Activated naive CD4-positive, alpha-beta T cell (primary cell): ENCODE measurements at regions not wholly inside any gene's neighbourhood (a gene's known extent, or its start where the extent isn't known, plus 50 kb on each side); places are given as distances from the start of the nearest gene placed in this dataset.
A peak's percentile ranks its signal among the peaks of the same experiment; 100 is the strongest.

Experiments used
- DNase-seq, 4 experiments: peaks; one replicate each; lab custom pipeline; 2025; lab: John Stamatoyannopoulos, UW

DNA sequence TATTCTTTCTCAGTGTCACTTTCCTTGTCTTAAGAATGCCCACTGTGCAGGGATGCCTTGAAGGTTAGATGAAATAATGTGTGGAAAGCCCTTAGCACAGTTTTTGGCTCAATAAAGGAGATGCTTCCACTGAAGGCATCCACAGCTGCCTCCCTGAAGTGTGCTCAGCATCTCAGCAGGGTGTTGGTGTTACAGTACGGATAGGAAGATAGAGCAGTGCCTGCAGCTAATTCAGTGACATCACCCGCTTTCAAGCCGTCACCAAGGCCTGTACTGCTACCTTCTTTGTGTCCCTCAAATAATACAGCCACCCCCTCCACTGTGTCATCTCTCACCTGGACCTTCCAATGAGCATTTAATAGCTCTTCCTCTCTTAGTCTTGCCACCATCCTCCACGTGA is 59.0 kb downstream of the NDUFS5 start:
- no peak for DNase-seq

DNA sequence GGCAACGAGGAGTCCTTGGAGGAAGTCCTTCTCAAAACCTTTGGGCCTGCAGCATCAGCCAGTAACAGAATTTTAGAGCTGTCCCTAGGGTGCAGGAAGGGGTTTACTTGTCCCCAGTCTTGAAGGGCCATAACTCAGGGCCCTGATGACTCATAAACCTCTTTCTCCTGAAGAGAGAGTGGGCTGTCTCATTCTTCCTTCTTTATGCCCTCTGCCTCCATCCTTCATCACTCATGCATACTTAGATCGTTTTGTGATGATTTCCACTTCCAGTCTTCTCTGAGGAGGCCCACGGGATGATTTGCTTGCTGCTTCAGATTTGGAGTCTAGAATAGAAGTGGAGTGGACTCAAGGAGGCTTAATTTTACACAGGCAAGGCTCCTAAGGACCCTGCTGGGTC is 60.2 kb downstream of the NDUFS5 start:
- DNase-seq = no peak

DNA sequence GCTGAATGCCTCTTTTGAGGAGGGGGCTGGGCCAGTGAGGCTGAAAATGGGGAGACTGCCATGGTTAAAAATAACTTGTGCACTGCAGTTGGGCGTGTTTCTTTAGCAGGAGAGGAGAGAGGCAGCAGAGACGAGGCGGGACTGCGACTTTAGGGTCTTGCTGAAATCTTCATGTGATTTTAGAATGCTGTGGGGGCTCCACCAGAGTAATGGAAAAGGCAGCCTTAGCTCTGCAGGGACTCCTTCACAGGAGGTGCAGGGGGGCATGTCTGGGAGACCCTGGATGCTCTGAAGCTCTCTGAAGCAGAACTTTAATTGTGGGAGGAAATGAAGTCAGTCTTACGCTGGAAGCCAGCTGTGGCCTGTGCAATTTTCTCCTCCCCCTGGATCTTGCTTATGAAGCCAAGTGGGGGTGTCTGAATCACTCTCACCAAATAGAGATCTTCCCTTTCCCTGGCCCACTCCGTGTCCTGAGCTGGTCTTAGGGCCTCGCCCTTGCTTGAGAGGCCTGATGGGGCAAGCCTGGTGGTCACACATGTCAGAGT is 60.8 kb downstream of the NDUFS5 start:
- DNase-seq = no peak

DNA sequence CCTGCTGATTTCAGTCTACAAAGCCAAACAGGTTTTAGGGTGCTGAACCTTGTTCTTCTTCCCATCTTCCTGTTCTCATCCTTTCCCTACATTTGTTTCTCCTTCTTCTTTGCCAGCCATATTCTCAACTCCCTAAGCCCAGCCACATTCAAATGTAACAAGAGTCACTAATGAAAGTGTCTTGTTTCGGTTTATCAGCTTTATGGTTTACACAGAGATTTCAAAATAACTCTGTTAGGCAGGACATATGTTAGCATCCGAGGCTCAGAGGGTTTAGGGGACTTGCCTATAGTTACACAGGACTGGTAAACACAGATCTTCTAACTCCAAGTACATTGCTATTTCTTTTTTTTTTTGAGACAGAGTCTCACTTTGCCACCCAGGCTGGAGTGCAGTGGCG is 61.3 kb downstream of the NDUFS5 start:
- DNase-seq = no peak

DNA sequence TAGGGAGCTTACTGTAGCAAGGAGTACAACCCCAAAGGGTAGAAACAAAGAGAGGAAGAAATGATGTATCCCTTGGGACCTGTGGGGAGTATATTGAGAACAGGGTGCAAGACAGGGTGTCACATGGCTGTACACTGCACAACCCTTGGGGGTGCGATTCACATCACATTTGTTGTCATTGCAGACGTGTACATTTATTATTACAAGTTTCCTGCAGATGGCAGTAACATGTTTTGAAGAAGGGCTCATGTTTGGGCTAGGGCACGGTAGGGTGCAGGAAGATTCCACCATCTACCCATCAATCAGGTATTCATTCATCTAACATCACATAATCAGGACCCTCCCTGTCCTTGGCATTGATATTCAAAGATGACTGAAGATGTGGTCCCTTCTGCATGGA is 62.5 kb downstream of the NDUFS5 start:
- DNase-seq = no peak

DNA sequence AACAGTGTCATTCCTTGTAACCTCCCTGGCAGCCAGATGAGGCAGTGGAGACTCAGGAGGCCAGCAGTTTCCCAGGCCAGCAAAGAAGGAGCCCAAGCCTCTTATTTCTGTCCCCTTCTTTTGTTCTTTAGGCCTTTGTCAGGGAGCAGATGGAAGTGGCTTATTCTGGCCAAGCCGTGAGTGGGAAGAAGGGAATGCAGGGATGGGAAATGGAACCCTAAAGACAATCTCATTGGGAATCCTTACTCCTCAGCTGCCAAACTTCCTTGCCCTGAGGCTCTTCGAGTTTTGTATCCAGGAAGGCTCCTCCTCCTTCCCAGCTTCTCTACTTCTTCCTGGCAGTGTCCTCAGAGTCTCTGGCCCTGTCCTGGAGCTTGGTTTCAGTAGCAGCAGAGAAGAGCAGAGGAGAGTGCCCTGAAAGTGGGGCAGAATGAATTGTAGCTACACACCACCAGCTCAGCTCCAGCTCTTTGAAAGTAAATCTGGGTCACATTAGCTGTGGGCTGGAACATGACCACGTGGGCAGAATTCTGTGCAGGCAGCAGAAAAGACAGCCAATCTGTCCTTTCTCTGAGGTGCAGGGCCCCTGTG is 63.9 kb downstream of the NDUFS5 start:
- no peak for DNase-seq

DNA sequence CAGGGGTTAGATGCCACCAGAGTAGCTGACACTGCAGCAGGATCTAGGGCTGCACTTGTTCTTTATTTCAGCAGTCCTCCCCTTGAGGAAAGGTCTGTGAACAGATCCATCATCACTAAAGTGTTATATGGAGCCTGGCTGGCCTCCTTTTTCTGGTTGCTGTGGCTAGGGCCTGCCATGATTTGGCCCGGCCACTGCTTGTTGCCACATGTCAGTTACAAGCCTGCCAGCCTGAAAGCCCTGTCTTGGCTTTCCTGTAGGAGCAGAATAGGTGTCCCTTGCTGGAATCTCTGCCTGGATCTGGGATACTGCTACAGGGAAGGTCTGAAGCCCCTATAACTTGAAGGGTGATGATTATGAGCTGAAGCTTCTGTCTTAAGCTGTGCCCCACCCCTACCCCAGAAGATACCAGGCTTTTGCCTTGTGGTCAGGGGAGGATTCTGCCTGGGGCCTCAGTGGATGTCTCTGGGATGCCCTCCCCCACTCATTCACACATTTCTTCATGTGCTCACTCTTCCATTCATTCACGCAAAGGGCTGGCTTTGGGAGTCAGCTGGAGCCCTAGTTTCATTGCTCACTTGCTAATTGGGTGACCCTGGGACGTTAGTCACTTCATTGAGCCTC is 64.7 kb downstream of the NDUFS5 start:
- no peak for DNase-seq

DNA sequence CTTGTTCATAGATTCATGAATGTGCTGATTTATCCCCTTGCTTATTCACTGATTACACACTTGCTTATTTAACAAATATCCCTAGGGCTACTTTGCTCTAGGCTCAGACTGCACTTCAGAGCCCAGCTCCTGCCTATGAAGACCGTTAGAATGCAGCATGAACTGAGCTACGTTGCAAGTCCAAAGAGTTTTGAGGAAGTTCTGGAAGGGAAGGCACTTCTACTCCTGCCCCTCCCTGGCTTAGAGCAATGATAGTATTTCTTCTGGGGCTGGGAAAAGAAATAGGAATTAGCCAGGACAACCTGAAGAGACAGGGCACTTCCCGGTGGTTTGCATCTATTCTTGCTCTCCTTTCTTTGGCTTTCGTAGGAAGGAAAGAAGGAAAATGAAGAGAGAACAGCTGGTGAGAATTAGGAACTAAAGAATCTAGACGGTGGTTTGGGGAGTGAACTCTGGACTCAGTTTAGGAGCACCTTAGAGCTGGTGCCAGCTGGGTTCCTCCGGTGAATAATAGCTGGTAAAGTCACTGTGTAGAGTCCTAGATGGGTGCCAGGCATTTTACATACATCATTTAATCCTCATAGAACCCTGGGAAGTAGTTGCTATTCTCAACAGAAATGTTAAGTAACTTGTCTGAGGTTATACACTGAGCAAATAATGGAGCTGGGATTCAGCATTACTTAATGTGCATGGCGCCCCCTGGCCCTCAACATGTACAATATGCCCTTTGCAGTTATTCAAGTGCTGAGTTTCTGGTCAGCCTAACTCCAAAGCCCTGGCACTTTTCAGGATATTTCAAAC is 65.9 kb downstream of the NDUFS5 start:
- peak in 2 of 4 experiments; percentile 29 to 49 for DNase-seq

DNA sequence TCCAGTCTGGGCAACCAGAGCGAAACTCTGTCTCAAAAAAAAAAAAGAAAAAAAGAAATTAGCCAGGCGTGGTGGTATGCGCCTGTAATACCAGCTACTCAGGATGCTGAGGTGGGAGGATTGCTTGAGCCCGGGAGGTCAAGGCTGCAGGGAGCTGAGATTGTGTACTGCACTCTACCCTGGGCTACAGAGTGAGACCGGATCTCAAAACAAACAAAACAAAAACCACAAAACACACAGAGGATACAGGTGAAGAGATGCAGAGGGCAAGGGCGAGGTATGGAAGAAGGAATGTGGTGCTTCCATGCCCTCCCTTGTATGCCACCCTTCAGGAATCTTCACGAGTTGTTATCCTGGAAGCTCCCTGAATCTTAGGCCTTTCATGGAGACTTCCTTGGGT is 68.5 kb downstream of the NDUFS5 start:
- DNase-seq = no peak

DNA sequence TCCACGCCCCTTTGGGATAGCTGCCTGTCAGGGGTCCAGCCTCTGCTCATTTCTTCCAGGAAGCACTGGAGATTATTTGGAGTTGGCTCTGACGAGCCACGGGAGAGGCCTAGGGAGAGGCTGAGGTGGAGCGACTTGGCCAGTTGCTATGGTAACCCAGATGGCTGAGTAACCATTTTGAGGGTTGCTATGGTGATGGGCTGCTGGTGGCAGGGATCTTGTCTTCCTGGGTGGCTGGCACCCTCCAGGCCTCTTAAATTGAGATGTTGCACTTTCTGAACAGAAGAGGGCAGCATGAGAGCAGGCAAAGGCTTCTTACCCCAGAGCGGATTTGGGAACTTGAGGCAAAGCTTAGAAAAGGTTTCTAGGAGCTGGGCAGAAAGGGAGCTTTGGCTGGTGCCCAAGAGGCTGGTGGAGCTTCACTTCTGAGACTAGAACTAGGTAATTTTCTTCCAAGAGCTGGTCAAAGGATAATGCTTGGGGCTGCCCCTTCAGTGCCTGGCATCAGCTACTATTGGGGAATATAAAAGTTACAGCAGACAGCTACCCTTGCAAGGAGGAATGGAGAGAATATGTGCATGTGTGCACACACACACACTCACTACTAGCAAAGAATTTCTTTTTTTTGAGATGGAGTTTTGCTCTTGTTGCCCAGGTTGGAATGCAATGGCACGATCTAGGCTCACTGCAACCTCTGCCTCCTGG is 72.5 kb downstream of the NDUFS5 start:
- peak in 3 of 4 experiments; percentile 15 to 20 (median 16) for DNase-seq

DNA sequence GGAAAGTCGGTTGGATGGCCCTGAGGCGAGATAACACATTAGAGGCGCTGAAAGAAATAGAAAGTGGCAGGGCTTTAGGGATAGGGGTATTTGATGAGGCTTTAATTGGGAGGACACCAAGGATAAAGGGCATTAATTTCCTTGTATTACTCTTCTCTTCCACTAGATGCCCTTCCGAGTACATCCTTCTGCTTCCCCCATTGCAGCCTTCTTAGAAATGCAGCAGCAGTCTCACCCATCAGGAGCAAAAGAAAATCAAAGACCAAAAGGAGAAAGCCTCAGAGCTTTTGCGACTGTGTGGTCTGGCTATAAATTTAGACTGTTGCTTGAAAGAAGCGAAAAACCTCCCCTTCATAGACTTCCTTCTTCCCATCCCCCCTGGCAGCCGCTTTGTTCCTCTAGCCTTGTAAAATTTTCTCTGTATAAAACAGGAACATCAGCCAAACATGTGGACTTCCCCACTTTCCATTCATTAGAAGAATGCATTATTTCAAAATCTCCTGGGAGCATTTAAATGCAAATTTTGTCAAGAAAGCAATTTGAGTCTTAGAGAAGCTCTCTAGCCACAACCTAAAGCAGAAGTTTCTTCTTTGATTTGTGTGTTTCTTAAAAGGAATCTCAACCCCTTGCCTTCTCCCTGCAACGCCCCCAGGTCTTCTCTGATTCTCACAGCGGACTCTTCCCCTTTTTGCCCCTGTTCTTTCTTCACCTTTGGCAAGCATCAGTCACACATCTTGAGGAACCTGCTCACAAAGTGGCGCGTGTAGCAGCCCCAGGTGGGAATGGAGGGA is 76.6 kb downstream of the NDUFS5 start:
- no peak for DNase-seq

DNA sequence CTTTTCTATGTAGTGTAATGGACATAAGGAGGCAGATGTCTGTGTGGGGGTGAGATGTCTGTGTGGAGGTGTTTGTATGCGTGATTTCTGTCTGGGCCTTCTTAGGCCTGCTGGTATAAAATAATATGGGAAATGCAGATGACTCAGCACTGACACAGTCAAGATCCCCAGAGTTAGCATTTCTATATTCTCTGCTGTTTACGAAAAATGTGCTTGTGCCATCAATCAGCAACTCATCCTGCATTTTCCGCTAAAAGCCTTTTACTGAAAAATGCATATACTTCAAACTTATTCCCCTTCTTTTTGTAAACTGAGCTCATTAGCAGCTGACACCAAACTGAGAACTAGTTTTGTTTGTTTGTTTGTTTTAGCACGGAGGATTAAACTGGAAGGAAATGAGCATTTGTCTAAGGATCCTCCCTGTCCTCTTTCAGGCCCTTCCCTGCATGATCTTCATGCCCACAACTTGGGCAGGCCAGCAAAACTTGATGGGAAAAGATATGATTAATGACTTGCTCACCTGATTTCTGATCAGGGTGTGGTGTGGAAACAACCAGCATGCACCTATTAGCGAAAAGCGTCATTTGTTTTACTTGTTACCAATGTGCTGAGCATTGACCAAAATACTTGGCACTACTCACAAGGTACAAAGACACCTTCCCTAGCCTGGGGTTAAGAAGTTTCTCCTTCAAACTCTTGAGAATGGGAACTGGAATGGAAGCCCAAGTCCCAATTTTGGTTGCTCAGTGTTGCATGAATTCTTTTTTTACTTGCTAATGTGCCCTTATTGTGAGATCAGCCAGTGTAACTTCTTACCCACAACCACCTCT is 77.4 kb downstream of the NDUFS5 start:
- no peak for DNase-seq

DNA sequence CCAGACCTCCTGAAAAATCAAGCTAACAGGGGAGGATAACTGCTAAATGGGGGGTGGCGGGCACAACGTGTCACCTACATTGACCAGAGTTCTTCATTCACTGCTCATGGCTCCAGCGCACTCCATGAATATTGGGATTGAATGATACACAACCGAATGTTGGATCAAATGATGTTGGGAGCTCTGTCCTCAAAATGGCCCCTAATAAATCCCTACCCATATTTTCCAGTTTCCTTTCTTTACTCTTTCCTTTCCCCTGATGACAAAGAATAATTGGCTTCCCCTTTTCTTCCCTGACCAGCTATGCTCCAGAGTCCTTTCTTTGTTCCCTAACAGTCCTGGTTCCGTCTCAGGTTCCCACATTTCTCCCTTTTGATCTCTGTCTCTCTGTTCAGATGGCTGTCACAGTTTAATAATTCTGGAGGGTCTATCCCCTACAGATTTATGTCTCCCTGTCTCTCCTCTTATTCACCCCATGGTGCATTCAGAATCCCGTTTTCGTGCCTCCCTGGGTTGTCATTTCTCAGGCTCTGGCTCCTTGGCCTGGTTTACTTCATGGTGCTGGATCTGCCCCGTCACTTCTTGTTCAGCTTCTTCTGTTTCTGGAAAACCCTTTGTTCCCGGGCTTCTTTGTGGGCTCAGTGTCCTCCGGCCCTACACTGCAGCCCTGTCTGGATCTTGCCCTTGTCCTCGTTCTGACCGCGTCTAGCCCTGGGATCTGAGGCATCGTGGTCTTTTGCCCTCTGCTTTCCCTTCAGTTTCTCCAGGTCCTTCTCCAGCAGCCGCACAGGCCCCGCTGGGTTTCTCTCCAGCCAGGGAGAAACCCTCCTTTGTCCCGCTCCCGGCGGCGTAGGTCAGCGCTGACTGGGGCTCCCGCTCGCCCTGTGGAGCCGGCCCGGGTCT is 78.3 kb downstream of the NDUFS5 start:
- no peak for DNase-seq

DNA sequence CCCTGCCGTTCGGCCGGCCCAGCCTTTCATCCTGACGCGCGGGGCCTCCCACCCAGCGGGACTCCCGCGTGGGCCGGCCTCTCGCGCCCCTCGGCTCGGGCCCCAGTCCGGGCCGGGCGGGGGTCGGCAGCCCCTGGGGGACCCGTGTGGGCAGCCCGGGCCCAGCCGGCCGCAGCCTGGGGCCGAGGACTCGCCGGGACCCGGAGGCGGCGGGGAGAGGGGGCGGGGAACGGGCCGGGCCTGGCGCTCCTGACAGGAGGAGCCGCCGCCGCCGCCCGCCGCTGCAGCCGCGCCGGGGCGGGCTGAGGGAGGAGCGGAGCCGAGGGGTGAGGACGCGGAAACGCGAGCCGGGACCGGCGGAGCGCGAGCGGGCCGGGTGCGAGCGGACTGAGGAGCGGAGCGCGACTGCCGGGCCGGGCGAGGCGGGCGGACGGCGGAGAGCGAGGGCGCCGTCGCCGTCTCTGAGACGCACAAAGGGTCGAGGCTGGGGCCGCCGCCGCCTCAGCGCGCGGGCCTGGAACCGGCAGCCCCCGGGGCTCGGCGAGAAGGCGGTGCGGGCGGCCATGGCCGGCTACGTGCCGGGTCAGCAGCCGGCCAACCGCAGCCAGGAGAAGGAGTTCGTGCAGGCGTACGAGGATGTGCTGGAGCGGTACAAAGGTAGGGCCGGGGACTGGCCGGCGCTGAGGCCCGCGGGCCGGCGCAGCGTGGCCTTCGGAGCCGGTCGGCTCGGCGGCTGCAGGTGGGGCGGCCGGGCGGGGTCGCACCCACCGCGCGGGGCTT is 79.1 kb downstream of the NDUFS5 start:
- peak in 2 of 4 experiments; percentile 25 to 57 for DNase-seq

DNA sequence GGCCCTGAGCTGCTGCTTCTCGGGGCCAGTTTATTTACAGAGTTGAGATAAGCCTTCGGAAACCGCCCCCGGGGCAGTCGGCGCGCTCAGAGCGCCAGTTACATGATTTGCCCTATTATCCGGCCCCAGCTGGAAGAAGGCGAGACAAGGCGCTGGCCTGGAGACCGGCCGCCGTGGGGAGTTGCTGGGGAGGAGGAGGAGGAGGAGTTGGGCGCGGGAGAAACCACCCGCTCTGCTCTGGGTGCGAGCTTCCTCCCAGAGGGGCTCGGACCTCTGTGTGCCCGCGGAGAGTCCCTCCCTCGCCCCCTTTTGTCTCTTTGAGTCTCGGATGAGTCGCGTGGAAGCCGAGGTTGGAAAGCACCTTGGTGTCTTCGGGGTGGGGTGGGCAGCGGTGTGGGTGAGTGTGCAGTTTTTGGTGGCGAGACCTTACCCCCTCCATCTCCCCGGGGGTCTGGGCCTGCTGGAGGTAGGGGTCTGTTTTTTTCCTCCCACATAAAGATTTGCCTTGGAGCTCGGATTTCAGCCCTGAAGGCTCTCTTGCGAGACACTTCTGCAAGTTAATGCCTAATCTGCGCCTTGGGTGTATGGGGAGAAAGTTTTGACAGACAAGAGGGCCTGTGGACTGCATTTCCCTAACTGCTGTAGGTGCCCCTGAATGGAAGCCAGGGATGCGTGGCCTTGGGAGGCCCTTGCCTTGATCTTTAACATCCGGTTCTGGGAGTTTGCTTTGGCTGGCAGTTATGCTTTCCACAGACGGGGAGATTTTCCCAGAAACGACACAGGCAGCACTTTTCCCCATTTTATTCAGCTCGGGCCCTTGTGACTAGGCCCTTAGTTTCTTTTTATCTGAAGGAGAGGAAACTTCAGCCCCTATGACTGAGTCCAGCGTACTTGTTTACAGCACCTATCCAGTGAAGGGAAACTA is 80.0 kb downstream of the NDUFS5 start:
- DNase-seq = no peak

DNA sequence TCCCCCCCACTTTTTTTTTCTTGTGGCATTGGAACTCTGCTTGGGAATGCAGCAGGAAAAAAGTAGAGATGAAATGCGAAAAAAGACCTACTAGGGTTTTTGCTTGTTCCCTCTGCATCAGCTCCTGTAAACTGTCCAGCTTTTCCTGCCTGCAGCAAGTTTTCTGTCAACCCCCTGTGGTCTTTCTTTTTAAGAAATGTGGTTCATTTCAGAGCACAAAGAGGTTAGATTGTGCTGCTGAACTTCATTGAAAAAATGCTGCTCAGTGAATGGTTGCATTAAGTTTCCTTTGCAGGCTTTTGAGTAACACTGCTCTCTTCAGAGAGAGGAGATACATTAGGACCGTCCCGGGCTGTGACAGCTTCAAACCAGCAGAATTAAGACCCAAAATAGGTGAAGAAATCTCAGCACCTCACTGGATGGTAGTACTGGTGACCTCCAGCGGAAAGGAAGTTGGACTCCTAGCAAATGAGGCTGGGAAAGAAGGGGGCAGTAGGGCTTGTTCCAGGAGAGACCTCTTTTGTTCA is 80.7 kb downstream of the NDUFS5 start:
- no peak for DNase-seq
